DMS53 (cell line): ENCODE measurements at regions not wholly inside any gene's neighbourhood (a gene's known extent, or its start where the extent isn't known, plus 50 kb on each side); places are given as distances from the start of the nearest gene placed in this dataset.
"Not testable (repeated sequence)": the region's sequence is repeated elsewhere in the genome, so short reads cannot be mapped to it uniquely, and the experiment has no call there.

Source experiments
- DNase-seq: peaks from one replicate; lab custom pipeline; 2025; lab: John Stamatoyannopoulos, UW

GRCh38 chr10:106078895-106079576 is 1085.5 kb downstream of the SORCS1 start:
- no peak for DNase-seq

GRCh38 chr10:106076496-106076895 is 1088.0 kb downstream of the SORCS1 start:
- no peak for DNase-seq

GRCh38 chr10:106053061-106053460 is 1111.4 kb downstream of the SORCS1 start:
- no peak for DNase-seq

- no peak for DNase-seq
These were observed 1120.0 kb downstream of the SORCS1 start for GRCh38 chr10:106044503-106044902.

GRCh38 chr10:106043863-106044262 is 1120.6 kb downstream of the SORCS1 start:
- DNase-seq = no peak

- no peak for DNase-seq
These were observed 1126.3 kb downstream of the SORCS1 start for GRCh38 chr10:106038246-106038645.

GRCh38 chr10:106033065-106033464 is 1131.4 kb downstream of the SORCS1 start:
- no peak for DNase-seq

GRCh38 chr10:106032450-106033002 is 1132.0 kb downstream of the SORCS1 start:
- no peak for DNase-seq

GRCh38 chr10:106027240-106027639 is 1137.3 kb downstream of the SORCS1 start:
- DNase-seq = no peak

GRCh38 chr10:106025208-106025811 is 1139.2 kb downstream of the SORCS1 start:
- peak; percentile 17 for DNase-seq

GRCh38 chr10:106023329-106023728 is 1141.2 kb downstream of the SORCS1 start:
- no peak for DNase-seq

- not testable (repeated sequence) for DNase-seq
These were observed 1144.9 kb downstream of the SORCS1 start for GRCh38 chr10:106019559-106019958.

- DNase-seq = not testable (repeated sequence)
These were observed 1148.9 kb downstream of the SORCS1 start for GRCh38 chr10:106015369-106016199.

GRCh38 chr10:106011250-106011649 is 1153.3 kb downstream of the SORCS1 start:
- no peak for DNase-seq

GRCh38 chr10:106000721-106001120 is 1163.8 kb downstream of the SORCS1 start:
- DNase-seq = no peak

- no peak for DNase-seq
These were observed 1170.9 kb downstream of the SORCS1 start for GRCh38 chr10:105993609-105994008.

- no peak for DNase-seq
These were observed 1171.6 kb downstream of the SORCS1 start for GRCh38 chr10:105992928-105993327.

- DNase-seq = no peak
These were observed 1174.0 kb downstream of the SORCS1 start for GRCh38 chr10:105990529-105990928.

GRCh38 chr10:105989995-105990394 is 1174.5 kb downstream of the SORCS1 start:
- DNase-seq = no peak

- DNase-seq = no peak
These were observed 1175.7 kb downstream of the SORCS1 start for GRCh38 chr10:105988848-105989247.

- no peak for DNase-seq
These were observed 1177.4 kb downstream of the SORCS1 start for GRCh38 chr10:105986912-105987635.

- DNase-seq = no peak
These were observed 1178.0 kb downstream of the SORCS1 start for GRCh38 chr10:105986486-105986885.
